Gastrocnemius medialis (tissue), 4 donors: ENCODE measurements at regions not wholly inside any gene's neighbourhood (a gene's known extent, or its start where the extent isn't known, plus 50 kb on each side); places are given as distances from the start of the nearest gene placed in this dataset.

Source experiments
- ATAC-seq, 2 donors: fragments of 150-250 bp; one replicate each; pipeline ENCODE4 v1.9.1; 2016
- DNase-seq, 2 donors: peaks; one replicate each; pipeline ENCODE4 v3.0.0-alpha.2; 2019
- H3K27ac ChIP-seq, 4 donors: fragments of 200-600 bp; sonication (generic); 1 replicate in 1 of 4; 2 replicates in 3 of 4; pipeline ENCODE4 v1.5.1; 2016 to 2018; ENCODE audit warnings: mild to moderate bottlenecking in 2 of 4, moderate library complexity in 1 of 4
- H3K27me3 ChIP-seq, 3 donors: fragments of 200-600 bp; sonication (generic) in 2 of 3; 1 replicate in 1 of 3; 2 replicates in 2 of 3; pipeline versions ENCODE4 v1.5.1 to v1.6.0; 2016 to 2019; ENCODE audit warnings: mild to moderate bottlenecking in 1 of 3, moderate library complexity in 1 of 3
- H3K36me3 ChIP-seq, 2 donors: fragments of 200-600 bp; sonication (generic) in 1 of 2; one replicate each; pipeline ENCODE4 v1.5.1; 2017 to 2018
- H3K4me1 ChIP-seq, 2 donors: fragments of 200-600 bp; sonication (generic) in 1 of 2; one replicate each; pipeline ENCODE4 v1.5.1; 2016 to 2017; ENCODE audit warnings: mild to moderate bottlenecking in 2 of 2
- H3K4me3 ChIP-seq, 4 donors: fragments of 200-600 bp; sonication (generic) in 3 of 4; 1 replicate in 1 of 4; 2 replicates in 3 of 4; pipeline ENCODE4 v1.5.1; 2016 to 2019; ENCODE audit warnings: mild to moderate bottlenecking in 2 of 4
- H3K9me3 ChIP-seq, 3 donors: fragments of 200-600 bp; sonication (generic) in 2 of 3; 1 replicate in 1 of 3; 2 replicates in 2 of 3; pipeline ENCODE4 v1.5.1; 2016 to 2019
- POLR2A ChIP-seq, 2 donors: fragments of 450-650 bp; IDR thresholded peaks; one replicate each; pipeline ENCODE4 v1.6.1; 2017; ENCODE audit warnings: antibody characterized with exemption in 2 of 2, mild to moderate bottlenecking in 2 of 2, moderate library complexity in 2 of 2
- in situ Hi-C, 4 donors: fragments of 200-750 bp; cut with MboI; loops; one replicate each; pipeline versions ENCODE4 v1.15.0 to v1.8.0; 2017; ENCODE audit warnings: low sequenced_read_pairs in 4 of 4
- intact Hi-C: fragments of 100-400 bp; cut with DNase I; formaldehyde crosslinking; loops from one replicate; pipeline ENCODE4 v1.15.1; 2023; ENCODE audit warnings: low total_unique reads
- TF ChIP-seq, protein P1 (sequence below), 5 experiments: fragments of 450-650 bp in 3 of 5; fragments of 200-600 bp in 2 of 5; sonication (generic) in 2 of 5; IDR thresholded peaks in 4 of 5; conservative IDR thresholded peaks in 1 of 5; 1 replicate in 4 of 5; 2 replicates in 1 of 5; pipeline ENCODE4 v1.5.1; 2016 to 2019; ENCODE audit warnings: antibody characterized with exemption in 5 of 5, mild to moderate bottlenecking in 3 of 5, moderate library complexity in 3 of 5

GRCh38 chr7:132072873-132073272, 503.4 kb downstream of the PLXNA4 start:
- no peaks in the 10 kb centered on the region for H3K36me3 ChIP-seq
- peak overlapping the region in 2 of 4 donors; percentile 60 to 87 for H3K27ac ChIP-seq
- DNase-seq (no peak), ATAC-seq (no peak)
- TF ChIP-seq, protein P1, sequence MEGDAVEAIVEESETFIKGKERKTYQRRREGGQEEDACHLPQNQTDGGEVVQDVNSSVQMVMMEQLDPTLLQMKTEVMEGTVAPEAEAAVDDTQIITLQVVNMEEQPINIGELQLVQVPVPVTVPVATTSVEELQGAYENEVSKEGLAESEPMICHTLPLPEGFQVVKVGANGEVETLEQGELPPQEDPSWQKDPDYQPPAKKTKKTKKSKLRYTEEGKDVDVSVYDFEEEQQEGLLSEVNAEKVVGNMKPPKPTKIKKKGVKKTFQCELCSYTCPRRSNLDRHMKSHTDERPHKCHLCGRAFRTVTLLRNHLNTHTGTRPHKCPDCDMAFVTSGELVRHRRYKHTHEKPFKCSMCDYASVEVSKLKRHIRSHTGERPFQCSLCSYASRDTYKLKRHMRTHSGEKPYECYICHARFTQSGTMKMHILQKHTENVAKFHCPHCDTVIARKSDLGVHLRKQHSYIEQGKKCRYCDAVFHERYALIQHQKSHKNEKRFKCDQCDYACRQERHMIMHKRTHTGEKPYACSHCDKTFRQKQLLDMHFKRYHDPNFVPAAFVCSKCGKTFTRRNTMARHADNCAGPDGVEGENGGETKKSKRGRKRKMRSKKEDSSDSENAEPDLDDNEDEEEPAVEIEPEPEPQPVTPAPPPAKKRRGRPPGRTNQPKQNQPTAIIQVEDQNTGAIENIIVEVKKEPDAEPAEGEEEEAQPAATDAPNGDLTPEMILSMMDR (IDR thresholded peaks at IDR 0.05 in 4 of 5, conservative IDR thresholded peaks at IDR 0.05 in 1 of 5): no peak
- no peaks in the 10 kb centered on the region for H3K9me3 ChIP-seq
- no peaks in the 10 kb centered on the region for H3K27me3 ChIP-seq
- in situ Hi-C loops (no loop called here), intact Hi-C loops (no loop called here)
- H3K4me1 ChIP-seq: peaks cover 35 to 36% of the 10 kb centered on the region in 2 donors
- H3K4me3 ChIP-seq: no peak overlapping the region

DNA sequence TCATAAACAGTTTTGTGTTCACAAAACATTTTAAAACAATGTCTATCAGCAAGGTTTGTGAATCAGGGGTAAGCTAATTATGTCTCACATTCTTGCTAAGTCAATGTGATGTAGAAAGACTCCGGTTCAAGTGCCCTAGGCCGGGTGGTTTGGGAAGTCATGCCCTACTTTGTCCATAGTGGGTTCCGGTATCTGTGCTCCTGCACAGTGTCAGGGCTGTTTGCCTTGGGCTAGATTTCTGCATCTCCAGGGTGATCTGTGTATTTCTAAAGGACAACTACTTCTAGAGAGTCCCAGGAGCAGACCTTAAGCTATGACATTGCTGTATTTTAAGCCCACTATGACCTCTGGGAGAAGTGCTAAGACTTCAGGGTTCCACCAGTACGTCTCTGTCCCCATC, 504.1 kb downstream of the PLXNA4 start:
- in situ Hi-C loops (no loop called here), intact Hi-C loops (no loop called here)
- H3K27ac ChIP-seq: peak overlapping the region in 1 of 4 donors; percentile 87
- ATAC-seq (no peak), DNase-seq (no peak)
- H3K4me3 ChIP-seq: no peak overlapping the region
- no peaks in the 10 kb centered on the region for H3K9me3 ChIP-seq
- no peaks in the 10 kb centered on the region for H3K36me3 ChIP-seq
- peaks cover 41 to 43% of the 10 kb centered on the region in 2 donors for H3K4me1 ChIP-seq
- no peaks in the 10 kb centered on the region for H3K27me3 ChIP-seq
- TF ChIP-seq POLR2A (IDR thresholded peaks at IDR 0.05): no peak
- TF ChIP-seq, protein P1 (IDR thresholded peaks at IDR 0.05 in 4 of 5, conservative IDR thresholded peaks at IDR 0.05 in 1 of 5): no peak

DNA sequence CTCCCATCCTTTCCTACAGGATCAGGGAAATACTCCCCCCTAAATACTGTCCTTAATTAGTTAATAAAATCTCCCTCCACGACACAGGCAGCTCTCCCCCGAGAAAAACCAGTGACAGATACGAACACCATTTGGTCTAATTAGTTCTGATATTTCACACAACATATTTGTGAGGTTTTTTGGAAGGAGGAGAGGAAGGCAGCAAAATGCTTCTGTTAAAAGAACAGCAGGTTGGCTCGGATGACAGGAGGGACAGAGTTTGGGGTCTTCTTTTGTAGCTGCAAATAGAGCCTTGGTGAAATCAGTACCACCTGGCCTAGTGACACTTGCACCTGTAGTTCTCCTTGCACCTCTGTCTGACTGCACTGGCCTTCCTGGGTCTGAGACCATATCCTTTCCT, 507.0 kb downstream of the PLXNA4 start:
- DNase-seq (no peak), ATAC-seq (no peak)
- Histone ChIP-seq H3K27ac (peak overlapping the region; percentile 31 to 87 (median 62)), H3K9me3 (no peaks in the 10 kb centered on the region), H3K36me3 (no peaks in the 10 kb centered on the region), H3K4me3 (no peak overlapping the region), H3K4me1 (peaks cover 58 to 62% of the 10 kb centered on the region in 2 donors), H3K27me3 (no peaks in the 10 kb centered on the region)
- in situ Hi-C loops (no loop called here), intact Hi-C loops (loop anchor here (5.0 to 10.0 kb wide), 3 partner anchors 125 to 485 kb away; no protein-coding TSS in a partner anchor)
- TF ChIP-seq, protein P1 (IDR thresholded peaks at IDR 0.05 in 4 of 5, conservative IDR thresholded peaks at IDR 0.05 in 1 of 5): no peak
- no peak for TF ChIP-seq POLR2A (IDR thresholded peaks at IDR 0.05)

DNA sequence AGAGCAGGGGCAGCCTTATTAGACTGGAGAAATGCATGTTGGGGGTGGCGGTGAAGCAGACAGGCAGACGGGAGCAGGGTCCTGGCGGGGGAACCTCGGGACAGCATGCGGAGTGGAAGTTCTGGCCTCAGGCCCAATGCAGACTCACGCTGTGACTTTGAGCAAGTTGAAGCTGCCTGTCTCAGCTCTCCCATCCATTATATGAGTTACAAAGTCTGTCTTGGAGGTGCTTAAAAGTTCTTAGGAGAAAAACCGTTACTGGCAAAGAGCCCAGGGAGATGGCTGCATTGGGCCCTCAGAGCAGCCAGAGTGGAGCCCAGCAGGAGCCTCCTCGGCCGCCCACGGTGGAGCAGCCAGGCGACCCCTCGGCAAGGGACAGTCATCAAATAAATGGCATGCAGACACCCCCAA, 509.5 kb downstream of the PLXNA4 start:
- in situ Hi-C loops (no loop called here), intact Hi-C loops (loop anchor here (5.0 to 10.0 kb wide), 3 partner anchors 122 to 482 kb away; no protein-coding TSS in a partner anchor)
- TF ChIP-seq, protein P1 (IDR thresholded peaks at IDR 0.05 in 4 of 5, conservative IDR thresholded peaks at IDR 0.05 in 1 of 5): no peak
- no peak for TF ChIP-seq POLR2A (IDR thresholded peaks at IDR 0.05)
- DNase-seq (peak; percentile 46 to 72), ATAC-seq (peak; percentile 65 to 66)
- H3K4me3 ChIP-seq: peak overlapping the region in 2 of 4 donors; percentile 0 to 14
- H3K9me3 ChIP-seq: no peaks in the 10 kb centered on the region
- H3K27me3 ChIP-seq: no peaks in the 10 kb centered on the region
- peaks cover 51 to 57% of the 10 kb centered on the region in 2 donors for H3K4me1 ChIP-seq
- peak overlapping the region; percentile 79 to 95 (median 88) for H3K27ac ChIP-seq
- no peaks in the 10 kb centered on the region for H3K36me3 ChIP-seq
